Neural cell (in vitro differentiated cells): ENCODE measurements at regions not wholly inside any gene's neighbourhood (a gene's known extent, or its start where the extent isn't known, plus 50 kb on each side); places are given as distances from the start of the nearest gene placed in this dataset.

Source experiments
- H2AFZ ChIP-seq: fragments of 200-600, 300-800 bp; sonication (generic), shearing (Covaris generic); 2 replicates; pipeline ENCODE4 v1.6.0; 2014; ENCODE audit warnings: low read depth, mild to moderate bottlenecking, antibody characterized with exemption, low read length, moderate library complexity
- H3F3A ChIP-seq: fragments of 200-600 bp; shearing (Covaris generic); 2 replicates; pipeline ENCODE4 v1.6.1; 2016; ENCODE audit warnings: mild to moderate bottlenecking, moderate library complexity, mixed read lengths, antibody characterized with exemption, low read length; ENCODE audit not compliant: insufficient read depth, poor library complexity, severe bottlenecking
- H3K27ac ChIP-seq: fragments of 200-600, 300-800 bp; sonication (generic), shearing (Covaris generic); 2 replicates; pipeline ENCODE4 v1.5.1; 2014; ENCODE audit warnings: mild to moderate bottlenecking, low read length, moderate library complexity
- H3K27me3 ChIP-seq: fragments of 300-800, 200-600 bp; sonication (generic), shearing (Covaris generic); 2 replicates; pipeline ENCODE4 v1.6.0; 2014; ENCODE audit warnings: mild to moderate bottlenecking, low read depth, low read length, moderate library complexity; ENCODE audit not compliant: insufficient read depth
- H3K36me3 ChIP-seq: fragments of 300-800, 200-600 bp; sonication (generic), shearing (Covaris generic); 2 replicates; pipeline ENCODE4 v1.5.1; 2014; ENCODE audit warnings: mild to moderate bottlenecking, antibody characterized with exemption, low read length, moderate library complexity; ENCODE audit not compliant: insufficient read depth
- H3K4me2 ChIP-seq: fragments of 300-800, 200-600 bp; sonication (generic), shearing (Covaris generic); 2 replicates; pipeline ENCODE4 v1.6.0; 2014; ENCODE audit warnings: mild to moderate bottlenecking, low read length
- H3K4me3 ChIP-seq: fragments of 300-800, 200-600 bp; sonication (generic), shearing (Covaris generic); 2 replicates; pipeline ENCODE4 v1.5.1; 2014; ENCODE audit warnings: mild to moderate bottlenecking, low read length, moderate library complexity
- H3K79me2 ChIP-seq: fragments of 200-600 bp; shearing (Covaris generic); replicated peaks from 2 replicates; pipeline ENCODE4 v1.6.0; 2014; ENCODE audit warnings: mild to moderate bottlenecking, low read length, moderate library complexity; ENCODE audit not compliant: insufficient read depth
- H3K9ac ChIP-seq: fragments of 300-800, 200-600 bp; sonication (generic), shearing (Covaris generic); 2 replicates; pipeline ENCODE4 v1.6.1; 2016; ENCODE audit warnings: mild to moderate bottlenecking, low read length, mixed read lengths
- H3K9me2 ChIP-seq: fragments of 200-600 bp; shearing (Covaris generic); 2 replicates; pipeline ENCODE4 v1.6.1; 2016; ENCODE audit warnings: mild to moderate bottlenecking, low read length, mixed read lengths; ENCODE audit not compliant: insufficient read depth
- H3K9me3 ChIP-seq: fragments of 200-600, 300-800 bp; sonication (generic), shearing (Covaris generic); 2 replicates; pipeline ENCODE4 v1.6.1; 2016; ENCODE audit warnings: mild to moderate bottlenecking, mixed run types, low read length, moderate library complexity, mixed read lengths
- H4K20me1 ChIP-seq: fragments of 200-600 bp; shearing (Covaris generic); 2 replicates; pipeline ENCODE4 v1.6.1; 2016; ENCODE audit warnings: mild to moderate bottlenecking, mixed run types; ENCODE audit not compliant: insufficient read depth
- CTCF ChIP-seq: fragments of 450-650 bp; IDR thresholded peaks from 2 replicates; pipeline ENCODE4 v1.5.1; 2014; ENCODE audit warnings: antibody characterized with exemption, mild to moderate bottlenecking, moderate library complexity; ENCODE audit not compliant: poor library complexity, severe bottlenecking
- EP300 ChIP-seq: fragments of 450-650 bp; conservative IDR thresholded peaks from 2 replicates; pipeline ENCODE4 v1.6.1; 2014; ENCODE audit warnings: antibody characterized with exemption, mild to moderate bottlenecking, moderate library complexity; ENCODE audit not compliant: poor library complexity, severe bottlenecking
- EZH2 ChIP-seq: fragments of 200-600, 300-800 bp; shearing (Covaris generic), sonication (generic); IDR thresholded peaks from 2 replicates; pipeline ENCODE4 v1.6.1; 2014; ENCODE audit warnings: antibody characterized with exemption, low read length, borderline replicate concordance, mild to moderate bottlenecking; ENCODE audit not compliant: insufficient read depth, poor library complexity, severe bottlenecking
- MXI1 ChIP-seq: fragments of 450-650 bp; conservative IDR thresholded peaks from 2 replicates; pipeline ENCODE4 v1.6.1; 2014; ENCODE audit warnings: antibody characterized with exemption, mild to moderate bottlenecking; ENCODE audit not compliant: poor library complexity, severe bottlenecking
- POLR2AphosphoS5 ChIP-seq: IDR thresholded peaks from 2 replicates; pipeline ENCODE4 v1.6.1; 2012
- RAD21 ChIP-seq: fragments of 450-650 bp; conservative IDR thresholded peaks from 2 replicates; pipeline ENCODE4 v1.6.1; 2014; ENCODE audit warnings: antibody characterized with exemption, mild to moderate bottlenecking, moderate library complexity
- REST ChIP-seq: IDR thresholded peaks from 2 replicates; pipeline ENCODE4 v1.6.1; 2012; ENCODE audit warnings: borderline replicate concordance
- SMC3 ChIP-seq: fragments of 450-650 bp; conservative IDR thresholded peaks from 2 replicates; pipeline ENCODE4 v1.6.1; 2014; ENCODE audit warnings: antibody characterized with exemption, mild to moderate bottlenecking, moderate library complexity; ENCODE audit not compliant: poor library complexity
- TAF1 ChIP-seq: IDR thresholded peaks from 2 replicates; pipeline ENCODE4 v1.6.1; 2012; ENCODE audit warnings: low read depth

DNA sequence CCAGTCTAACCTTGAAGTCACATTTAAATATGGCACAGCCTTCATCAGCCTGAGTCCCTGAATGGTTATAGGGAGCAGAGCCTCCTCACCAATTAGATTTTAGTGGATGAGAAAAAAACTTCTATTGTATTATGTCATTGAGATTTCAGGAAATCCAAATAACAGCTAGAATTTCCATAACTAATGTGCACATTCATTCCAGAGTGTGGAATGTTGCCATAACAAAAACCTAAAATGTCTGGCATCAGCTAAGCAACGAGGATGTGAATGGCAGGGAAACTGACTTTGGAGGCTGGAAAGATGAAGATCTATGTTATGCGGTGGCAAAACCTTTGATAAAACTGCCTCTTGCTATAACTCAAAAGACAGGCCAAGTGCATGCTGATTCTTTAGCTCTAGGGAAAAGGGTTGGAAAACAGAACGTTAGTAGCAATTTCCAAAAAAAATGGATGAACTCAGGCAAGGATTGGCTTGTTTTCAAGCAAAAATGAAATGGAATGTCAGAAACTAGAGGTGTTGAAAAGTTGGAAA, 91.3 kb upstream of the NFIB start:
- H3K36me3 ChIP-seq = no peaks in the 10 kb centered on the region
- no peaks in the 10 kb centered on the region for H3K9me2 ChIP-seq
- no peaks in the 10 kb centered on the region for H4K20me1 ChIP-seq
- H2AFZ ChIP-seq = no peak overlapping the region
- TF ChIP-seq EZH2 = no peak
- no peak for TF ChIP-seq TAF1
- no peak for TF ChIP-seq REST
- TF ChIP-seq RAD21 = no peak
- TF ChIP-seq MXI1 = no peak
- H3K9me3 ChIP-seq = no peaks in the 10 kb centered on the region
- no peaks in the 10 kb centered on the region for H3K79me2 ChIP-seq
- H3F3A ChIP-seq = no peaks in the 10 kb centered on the region
- no peak overlapping the region for H3K27ac ChIP-seq
- H3K9ac ChIP-seq = no peak overlapping the region
- H3K4me2 ChIP-seq = no peak overlapping the region
- no peaks in the 10 kb centered on the region for H3K27me3 ChIP-seq
- H3K4me3 ChIP-seq = no peak overlapping the region

GRCh38 chr9:14403081-14403480, 89.1 kb upstream of the NFIB start:
- H3K9ac ChIP-seq = no peak overlapping the region
- no peaks in the 10 kb centered on the region for H3K79me2 ChIP-seq
- no peak overlapping the region for H3K27ac ChIP-seq
- no peaks in the 10 kb centered on the region for H3K36me3 ChIP-seq
- H3F3A ChIP-seq = no peaks in the 10 kb centered on the region
- H3K9me3 ChIP-seq = no peaks in the 10 kb centered on the region
- TF ChIP-seq TAF1 (no peak), CTCF (no peak), POLR2AphosphoS5 (no peak), REST (no peak), EZH2 (no peak), EP300 (no peak), RAD21 (no peak), MXI1 (no peak), SMC3 (no peak)
- no peak overlapping the region for H3K4me2 ChIP-seq
- H3K9me2 ChIP-seq = no peaks in the 10 kb centered on the region
- H3K4me3 ChIP-seq = no peak overlapping the region
- H3K27me3 ChIP-seq = no peaks in the 10 kb centered on the region
- H4K20me1 ChIP-seq = no peaks in the 10 kb centered on the region
- no peak overlapping the region for H2AFZ ChIP-seq
